Gastrocnemius medialis (tissue), 4 donors: ENCODE measurements at regions not wholly inside any gene's neighbourhood (a gene's known extent, or its start where the extent isn't known, plus 50 kb on each side); places are given as distances from the start of the nearest gene placed in this dataset.

ENCODE experiments used
- ATAC-seq, 2 donors: fragments of 150-250 bp; one replicate each; pipeline ENCODE4 v1.9.1; 2016
- DNase-seq, 2 donors: peaks; one replicate each; pipeline ENCODE4 v3.0.0-alpha.2; 2019
- H3K27ac ChIP-seq, 4 donors: fragments of 200-600 bp; sonication (generic); 1 replicate in 1 of 4; 2 replicates in 3 of 4; pipeline ENCODE4 v1.5.1; 2016 to 2018; ENCODE audit warnings: mild to moderate bottlenecking in 2 of 4, moderate library complexity in 1 of 4
- H3K27me3 ChIP-seq, 3 donors: fragments of 200-600 bp; sonication (generic) in 2 of 3; 1 replicate in 1 of 3; 2 replicates in 2 of 3; pipeline versions ENCODE4 v1.5.1 to v1.6.0; 2016 to 2019; ENCODE audit warnings: mild to moderate bottlenecking in 1 of 3, moderate library complexity in 1 of 3
- H3K36me3 ChIP-seq, 2 donors: fragments of 200-600 bp; sonication (generic) in 1 of 2; one replicate each; pipeline ENCODE4 v1.5.1; 2017 to 2018
- H3K4me1 ChIP-seq, 2 donors: fragments of 200-600 bp; sonication (generic) in 1 of 2; one replicate each; pipeline ENCODE4 v1.5.1; 2016 to 2017; ENCODE audit warnings: mild to moderate bottlenecking in 2 of 2
- H3K4me3 ChIP-seq, 4 donors: fragments of 200-600 bp; sonication (generic) in 3 of 4; 1 replicate in 1 of 4; 2 replicates in 3 of 4; pipeline ENCODE4 v1.5.1; 2016 to 2019; ENCODE audit warnings: mild to moderate bottlenecking in 2 of 4
- H3K9me3 ChIP-seq, 3 donors: fragments of 200-600 bp; sonication (generic) in 2 of 3; 1 replicate in 1 of 3; 2 replicates in 2 of 3; pipeline ENCODE4 v1.5.1; 2016 to 2019
- CTCF ChIP-seq, 5 experiments: fragments of 450-650 bp in 3 of 5; fragments of 200-600 bp in 2 of 5; sonication (generic) in 2 of 5; IDR thresholded peaks in 4 of 5; conservative IDR thresholded peaks in 1 of 5; 1 replicate in 4 of 5; 2 replicates in 1 of 5; pipeline ENCODE4 v1.5.1; 2016 to 2019; ENCODE audit warnings: antibody characterized with exemption in 5 of 5, mild to moderate bottlenecking in 3 of 5, moderate library complexity in 3 of 5
- POLR2A ChIP-seq, 2 donors: fragments of 450-650 bp; IDR thresholded peaks; one replicate each; pipeline ENCODE4 v1.6.1; 2017; ENCODE audit warnings: antibody characterized with exemption in 2 of 2, mild to moderate bottlenecking in 2 of 2, moderate library complexity in 2 of 2
- in situ Hi-C, 4 donors: fragments of 200-750 bp; cut with MboI; loops; one replicate each; pipeline versions ENCODE4 v1.15.0 to v1.8.0; 2017; ENCODE audit warnings: low sequenced_read_pairs in 4 of 4
- intact Hi-C: fragments of 100-400 bp; cut with DNase I; formaldehyde crosslinking; loops from one replicate; pipeline ENCODE4 v1.15.1; 2023; ENCODE audit warnings: low total_unique reads

GRCh38 chr1:147486876-147487656 lies 54.2 kb upstream of the BCL9 start:
- Histone ChIP-seq H3K9me3 (no peaks in the 10 kb centered on the region), H3K4me1 (no peaks in the 10 kb centered on the region), H3K4me3 (no peak overlapping the region), H3K27me3 (no peaks in the 10 kb centered on the region), H3K27ac (no peak overlapping the region), H3K36me3 (no peaks in the 10 kb centered on the region)
- DNase-seq (no peak), ATAC-seq (no peak)
- intact Hi-C loops = no loop called here
- no peak for TF ChIP-seq POLR2A (IDR thresholded peaks at IDR 0.05)
- no peak for TF ChIP-seq CTCF (IDR thresholded peaks at IDR 0.05 in 4 of 5, conservative IDR thresholded peaks at IDR 0.05 in 1 of 5)
- in situ Hi-C loops = loop anchor here in 2 of 4 donors (25.0 kb wide), 1 partner anchor 400 kb away; no protein-coding TSS in a partner anchor

- H3K27me3 ChIP-seq = no peaks in the 10 kb centered on the region
- ATAC-seq (no peak), DNase-seq (no peak)
- no peaks in the 10 kb centered on the region for H3K9me3 ChIP-seq
- no peaks in the 10 kb centered on the region for H3K4me1 ChIP-seq
- intact Hi-C loops = no loop called here
- in situ Hi-C loops = loop anchor here in 2 of 4 donors (10.0 to 25.0 kb wide), 2 partner anchors 154 to 396 kb away; no protein-coding TSS in a partner anchor
- H3K4me3 ChIP-seq = no peak overlapping the region
- H3K36me3 ChIP-seq = no peaks in the 10 kb centered on the region
- no peak overlapping the region for H3K27ac ChIP-seq
- TF ChIP-seq CTCF (IDR thresholded peaks at IDR 0.05 in 4 of 5, conservative IDR thresholded peaks at IDR 0.05 in 1 of 5) (no peak), POLR2A (IDR thresholded peaks at IDR 0.05) (no peak)
Measured at GRCh38 chr1:147491098-147491497, 50.2 kb upstream of the BCL9 start.
